Pancreas (tissue), 10 donors: ENCODE measurements at regions not wholly inside any gene's neighbourhood (a gene's known extent, or its start where the extent isn't known, plus 50 kb on each side); places are given as distances from the start of the nearest gene placed in this dataset.

ENCODE experiments used
- ATAC-seq, 4 donors: fragments of 200-7000 bp; cut with Tn5 transposase; one replicate each; pipeline versions ENCODE4 v1.8.0 to v1.9.1; 2020; ENCODE audit warnings: mild to moderate bottlenecking in 4 of 4, moderate library complexity in 4 of 4
- DNase-seq, 6 donors: peaks; one replicate each; pipeline ENCODE4 v3.0.0-alpha.2; 2020
- FAIRE-seq: peaks from 2 replicates; lab custom pipeline; 2012; peaks lifted over from hg19 to GRCh38; lab: Jason Lieb, UNC
- H3K27ac ChIP-seq, 4 donors: fragments of 200-600 bp; sonication (generic); 1 replicate in 3 of 4; 2 replicates in 1 of 4; pipeline versions ENCODE4 v1.5.0 to v1.8.0; 2020
- H3K27me3 ChIP-seq, 4 donors: fragments of 200-600 bp; one replicate each; pipeline ENCODE4 v1.8.0; 2021
- H3K36me3 ChIP-seq, 3 donors: fragments of 200-600 bp; sonication (generic) in 1 of 3; one replicate each; pipeline versions ENCODE4 v1.5.0 to v1.8.0; 2020 to 2021
- H3K4me1 ChIP-seq, 3 donors: fragments of 200-600 bp; one replicate each; pipeline ENCODE4 v1.8.0; 2021
- H3K4me3 ChIP-seq, 4 donors: fragments of 200-600 bp; sonication (generic) in 2 of 4; one replicate each; pipeline versions ENCODE4 v1.5.0 to v1.8.0; 2020 to 2021
- H3K9me3 ChIP-seq, 4 donors: fragments of 200-600 bp; one replicate each; pipeline ENCODE4 v1.8.0; 2021
- WGBS, 2 donors: extraction: QIAGEN DNeasy Blood & Tissue Kit; methylation state at CpG; one replicate each; pipeline ENCODE4 v1.1.7; 2013; 5-methylcytosine and 5-hydroxymethylcytosine counted together
- intact Hi-C, 3 donors: fragments of 100-400 bp; cut with DNase I; formaldehyde crosslinking; loops; one replicate each; pipeline versions ENCODE4 v1.11.1 to v1.14.2; 2022
- TF ChIP-seq, protein P1 (sequence below), 4 donors: fragments of 200-600 bp; sonication (generic) in 3 of 4; IDR thresholded peaks; one replicate each; pipeline versions ENCODE4 v1.5.0 to v1.8.0; 2021; ENCODE audit warnings: antibody characterized with exemption in 4 of 4
- donor health status: healthy with polysubstance abuse.
- donor health status: DM: no; HTN: no; CAD: no; lungs with moderate emphysema.
- donor health status: DM: no; HTN: no; CAD: no.
- donor health status: control.
- donor health status: control.
- donor health status: Bipolar disorder and iron deficiency.
- donor health status: DM: yes; HTN: yes; CAD: no.
- donor health status: DM: no; HTN: no; CAD: no.
- donor health status: DM: no; HTN: no; CAD: no.
- donor health status: DM: yes; HTN: yes; CAD: no.

DNA sequence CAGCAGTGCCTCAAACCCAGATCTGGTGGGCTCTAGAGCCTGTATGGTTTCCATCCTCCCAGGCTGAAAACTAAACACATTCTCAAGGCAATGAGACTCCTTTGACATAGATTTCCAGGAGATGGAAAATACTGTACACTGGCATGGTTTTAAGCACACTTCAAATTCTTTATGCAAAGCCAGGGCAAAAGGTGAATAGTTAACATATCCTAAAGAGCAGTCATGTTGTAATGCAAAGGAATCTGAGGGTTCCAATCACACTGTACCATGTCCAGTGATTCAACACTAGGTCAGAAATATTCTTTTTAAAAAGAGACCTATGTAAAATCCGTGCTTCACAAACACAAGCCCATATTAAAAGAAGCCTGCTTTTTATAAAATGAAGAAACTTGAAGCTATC is 195.3 kb downstream of the QDPR start:
- no peaks in the 10 kb centered on the region for H3K27me3 ChIP-seq
- H3K36me3 ChIP-seq: no peaks in the 10 kb centered on the region
- H3K9me3 ChIP-seq: no peaks in the 10 kb centered on the region
- DNase-seq (no peak), ATAC-seq (no peak), FAIRE-seq (no peak)
- 47 to 68% methylated on average over 1 of the region's 1 CpG for WGBS, 2 donors
- H3K4me1 ChIP-seq: no peaks in the 10 kb centered on the region
- intact Hi-C loops: no loop called here
- no peak overlapping the region for H3K27ac ChIP-seq
- TF ChIP-seq, protein P1, sequence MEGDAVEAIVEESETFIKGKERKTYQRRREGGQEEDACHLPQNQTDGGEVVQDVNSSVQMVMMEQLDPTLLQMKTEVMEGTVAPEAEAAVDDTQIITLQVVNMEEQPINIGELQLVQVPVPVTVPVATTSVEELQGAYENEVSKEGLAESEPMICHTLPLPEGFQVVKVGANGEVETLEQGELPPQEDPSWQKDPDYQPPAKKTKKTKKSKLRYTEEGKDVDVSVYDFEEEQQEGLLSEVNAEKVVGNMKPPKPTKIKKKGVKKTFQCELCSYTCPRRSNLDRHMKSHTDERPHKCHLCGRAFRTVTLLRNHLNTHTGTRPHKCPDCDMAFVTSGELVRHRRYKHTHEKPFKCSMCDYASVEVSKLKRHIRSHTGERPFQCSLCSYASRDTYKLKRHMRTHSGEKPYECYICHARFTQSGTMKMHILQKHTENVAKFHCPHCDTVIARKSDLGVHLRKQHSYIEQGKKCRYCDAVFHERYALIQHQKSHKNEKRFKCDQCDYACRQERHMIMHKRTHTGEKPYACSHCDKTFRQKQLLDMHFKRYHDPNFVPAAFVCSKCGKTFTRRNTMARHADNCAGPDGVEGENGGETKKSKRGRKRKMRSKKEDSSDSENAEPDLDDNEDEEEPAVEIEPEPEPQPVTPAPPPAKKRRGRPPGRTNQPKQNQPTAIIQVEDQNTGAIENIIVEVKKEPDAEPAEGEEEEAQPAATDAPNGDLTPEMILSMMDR (IDR thresholded peaks at IDR 0.05): no peak
- H3K4me3 ChIP-seq: no peak overlapping the region

DNA sequence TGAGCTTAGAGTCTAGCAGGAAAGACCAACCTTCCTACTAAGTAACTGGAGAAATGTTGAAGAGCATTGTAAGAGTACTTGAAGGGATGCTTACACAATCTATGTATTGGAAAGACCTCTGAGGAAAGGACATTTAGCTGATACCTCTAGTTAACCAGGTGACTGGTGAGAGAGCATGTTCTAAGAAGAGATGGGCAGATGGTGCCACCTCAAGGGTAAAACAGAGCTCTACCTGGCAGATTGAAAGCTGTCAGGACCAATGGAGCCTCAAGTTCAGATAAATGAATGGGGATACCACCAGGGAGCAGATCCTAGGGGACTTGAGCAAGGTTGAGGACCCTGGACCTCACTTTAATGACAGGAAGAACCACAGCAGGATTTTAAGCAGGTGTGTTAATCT is 196.4 kb downstream of the QDPR start:
- H3K4me1 ChIP-seq: no peaks in the 10 kb centered on the region
- no peaks in the 10 kb centered on the region for H3K36me3 ChIP-seq
- no peak for ATAC-seq
- H3K9me3 ChIP-seq: no peaks in the 10 kb centered on the region
- intact Hi-C loops: no loop called here
- H3K27ac ChIP-seq: no peak overlapping the region
- no peak overlapping the region for H3K4me3 ChIP-seq
- TF ChIP-seq, protein P1 (IDR thresholded peaks at IDR 0.05): no peak
- FAIRE-seq: no peak
- DNase-seq: no peak
- no peaks in the 10 kb centered on the region for H3K27me3 ChIP-seq

DNA sequence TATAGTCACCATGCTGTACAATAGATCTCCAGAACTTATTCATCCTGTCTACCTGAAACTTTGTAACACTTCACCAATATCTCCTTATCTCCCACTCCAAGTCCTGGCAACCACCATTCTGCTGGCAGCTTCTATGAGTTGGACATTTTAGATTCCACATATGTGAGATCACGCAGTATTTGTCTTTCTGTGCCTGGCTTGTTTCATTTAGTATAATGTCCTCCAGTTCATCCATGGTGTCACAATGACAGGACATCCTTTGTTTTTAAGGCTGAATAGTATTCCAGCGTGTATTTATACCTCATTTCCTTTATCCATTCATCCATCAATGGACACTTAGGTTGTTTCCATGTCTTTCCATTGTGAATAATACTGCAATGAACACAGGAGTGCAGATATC is 198.7 kb downstream of the QDPR start:
- TF ChIP-seq, protein P1 (IDR thresholded peaks at IDR 0.05): no peak
- H3K4me1 ChIP-seq: no peaks in the 10 kb centered on the region
- WGBS, 2 donors: 61 to 66% methylated on average over 2 of the region's 2 CpGs
- DNase-seq (no peak), ATAC-seq (no peak), FAIRE-seq (no peak)
- H3K27ac ChIP-seq: no peak overlapping the region
- H3K27me3 ChIP-seq: no peaks in the 10 kb centered on the region
- no peaks in the 10 kb centered on the region for H3K36me3 ChIP-seq
- intact Hi-C loops: no loop called here
- H3K9me3 ChIP-seq: no peaks in the 10 kb centered on the region
- no peak overlapping the region for H3K4me3 ChIP-seq

DNA sequence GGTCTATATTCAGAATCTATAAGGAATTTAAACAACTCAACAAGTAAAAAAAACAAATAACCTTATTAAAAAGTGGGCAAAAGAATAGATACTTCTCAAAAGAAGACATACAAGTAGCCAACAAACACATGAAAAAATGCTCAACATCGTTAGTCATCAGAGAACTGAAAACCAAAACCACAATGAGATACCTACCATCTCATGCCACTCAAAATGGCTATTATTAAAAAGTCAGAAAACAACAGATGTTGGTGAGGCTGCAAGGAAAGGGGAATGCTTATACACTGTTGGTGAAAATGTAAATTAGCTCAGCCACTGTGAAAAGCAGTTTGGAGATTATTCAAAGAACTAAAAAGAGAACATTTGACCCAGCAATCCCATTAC is 201.6 kb downstream of the QDPR start:
- intact Hi-C loops: no loop called here
- H3K4me3 ChIP-seq: no peak overlapping the region
- H3K36me3 ChIP-seq: no peaks in the 10 kb centered on the region
- H3K9me3 ChIP-seq: no peaks in the 10 kb centered on the region
- WGBS, 2 donors: 42 to 46% methylated on average over 1 of the region's 1 CpG
- no peak overlapping the region for H3K27ac ChIP-seq
- no peak for ATAC-seq
- DNase-seq: no peak
- H3K4me1 ChIP-seq: no peaks in the 10 kb centered on the region
- H3K27me3 ChIP-seq: no peaks in the 10 kb centered on the region
- FAIRE-seq: no peak
- TF ChIP-seq, protein P1 (IDR thresholded peaks at IDR 0.05): no peak

DNA sequence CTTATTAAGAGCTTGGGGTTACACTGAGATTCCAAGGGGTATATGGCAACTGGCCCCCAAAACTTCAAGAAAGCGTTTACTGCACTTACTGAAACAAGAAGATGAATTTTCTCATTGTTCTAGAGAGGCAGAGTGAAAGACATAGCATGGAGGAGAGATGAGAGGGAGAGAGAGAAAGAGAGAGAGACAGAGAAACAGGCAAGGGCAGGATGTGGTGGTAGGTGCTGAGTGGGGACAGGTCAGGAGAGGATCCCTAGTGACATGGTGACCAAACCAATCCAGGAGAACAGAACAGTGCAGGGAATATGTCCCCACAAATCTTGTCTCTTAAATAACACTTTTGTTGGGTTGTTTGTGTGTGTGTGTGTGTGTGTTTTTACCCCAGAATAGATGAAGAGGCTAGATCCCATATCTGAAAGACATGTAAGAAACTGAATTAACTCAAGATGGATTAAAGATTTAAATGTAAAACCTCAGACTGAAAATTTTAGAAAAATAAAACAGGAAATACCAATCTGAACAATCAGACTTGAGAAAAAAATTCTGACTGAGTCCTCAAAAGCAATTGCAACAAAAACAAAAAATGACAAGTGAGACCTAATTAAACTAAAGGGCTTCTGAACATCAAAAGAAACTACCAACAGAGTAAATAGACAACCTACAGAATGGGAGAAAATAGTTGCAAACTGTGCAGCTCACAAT is 202.2 kb downstream of the QDPR start:
- no peak for FAIRE-seq
- no peaks in the 10 kb centered on the region for H3K9me3 ChIP-seq
- ATAC-seq: no peak
- 33 to 41% methylated on average over 1 of the region's 1 CpG for WGBS, 2 donors
- intact Hi-C loops: no loop called here
- no peaks in the 10 kb centered on the region for H3K27me3 ChIP-seq
- TF ChIP-seq, protein P1 (IDR thresholded peaks at IDR 0.05): no peak
- no peaks in the 10 kb centered on the region for H3K36me3 ChIP-seq
- H3K4me1 ChIP-seq: no peaks in the 10 kb centered on the region
- DNase-seq: no peak
- H3K4me3 ChIP-seq: no peak overlapping the region
- no peak overlapping the region for H3K27ac ChIP-seq
